OCI-LY3 (cell line): ENCODE measurements at regions not wholly inside any gene's neighbourhood (a gene's known extent, or its start where the extent isn't known, plus 50 kb on each side); places are given as distances from the start of the nearest gene placed in this dataset.

Experiments used
- CTCF ChIP-seq: fragments of 200-600, 300-600 bp; sonication (generic); IDR thresholded peaks from 2 replicates; pipeline ENCODE4 v1.5.1; 2014; ENCODE audit warnings: antibody characterized with exemption, low read length, low read depth
- EZH2phosphoT487 ChIP-seq: fragments of 200-600 bp; shearing (Covaris generic); IDR thresholded peaks from 2 replicates; pipeline ENCODE4 v1.6.1; 2018; ENCODE audit warnings: antibody characterized with exemption, mixed run types, low read depth

- TF ChIP-seq CTCF (no peak), EZH2phosphoT487 (no peak)
Observed at GRCh38 chr14:53646925-53647324, 309.7 kb downstream of the BMP4 start.
